HepG2 (cell line): ENCODE measurements at regions not wholly inside any gene's neighbourhood (a gene's known extent, or its start where the extent isn't known, plus 50 kb on each side); places are given as distances from the start of the nearest gene placed in this dataset.

Experiments used
- ATAC-seq: fragments of 200-7000 bp; cut with Tn5 transposase; 3 replicates; pipeline ENCODE4 v1.9.1; 2020; ENCODE audit warnings: mild to moderate bottlenecking, moderate library complexity
- BruUV-seq: library from RNA; stranded (reverse); fragments of 400-500 nt; replicated peaks from 2 replicates; lab custom pipeline; 2021; lab: Mats Ljungman, UMichigan
- CTCF ChIA-PET: fragments of 300-600 bp; formaldehyde crosslinking; extraction: SDS; loops from one replicate; lab custom pipeline; 2021; ENCODE audit warnings: low total read pairs, inconsistent platforms, low intra/inter-chr PET ratio; lab: Yijun Ruan, JAX
- POLR2A ChIA-PET: fragments of 350-600 bp; sonication (Branson Sonifier 250); formaldehyde crosslinking; loops from one replicate; lab custom pipeline; 2020; ENCODE audit warnings: antibody characterized with exemption, inconsistent platforms; lab: Yijun Ruan, JAX
- DNase-seq: peaks from one replicate; pipeline ENCODE4 v3.0.0-alpha.2; 2015; ENCODE audit warnings: low spot score
- FAIRE-seq: peaks from 3 replicates; lab custom pipeline; 2011; peaks lifted over from hg19 to GRCh38; lab: Jason Lieb, UNC
- H2AFZ ChIP-seq: one replicate; pipeline ENCODE4 v1.6.1; 2011; ENCODE audit warnings: low read length, inconsistent platforms
- H3K27ac ChIP-seq: fragments of 300-600 bp; 3 replicates; pipeline ENCODE4 v1.8.0; 2011; ENCODE audit warnings: mixed run types, mild to moderate bottlenecking, mixed read lengths, low read length, inconsistent platforms; ENCODE audit not compliant: insufficient read depth; ENCODE audit errors: extremely low read length
- H3K27me3 ChIP-seq, 2 experiments: fragments of 200-600 bp in 1 of 2; 2 replicates in 1 of 2; 3 replicates in 1 of 2; pipeline versions ENCODE4 v1.6.0 to v1.8.0; 2011; ENCODE audit warnings: low read length in 2 of 2, mild to moderate bottlenecking in 2 of 2, moderate library complexity in 2 of 2, inconsistent platforms in 1 of 2; ENCODE audit not compliant: insufficient read depth in 2 of 2, control insufficient read depth in 1 of 2
- H3K36me3 ChIP-seq, 2 experiments: fragments of 200-600 bp in 1 of 2; replicated peaks in 1 of 2; 2 replicates in 1 of 2; 3 replicates in 1 of 2; pipeline versions ENCODE4 v1.5.1 to v1.8.0; 2011; ENCODE audit warnings: low read length in 2 of 2, inconsistent platforms in 1 of 2; ENCODE audit not compliant: insufficient read depth in 2 of 2, control insufficient read depth in 1 of 2
- H3K4me1 ChIP-seq: 2 replicates; pipeline ENCODE4 v1.5.1; 2012; ENCODE audit warnings: low read length, inconsistent platforms; ENCODE audit not compliant: insufficient read depth
- H3K4me2 ChIP-seq: 2 replicates; pipeline ENCODE4 v1.6.0; 2011; ENCODE audit warnings: low read depth, low read length, inconsistent platforms
- H3K4me3 ChIP-seq, 3 experiments: fragments of 200-600 bp in 1 of 3; sonication (generic), shearing (Covaris generic) in 1 of 3; replicated peaks in 1 of 3; 2 replicates each; pipeline ENCODE4 v1.5.1; 2011 to 2016; ENCODE audit warnings: low read length in 3 of 3, inconsistent platforms in 2 of 3, low read depth in 2 of 3, mild to moderate bottlenecking in 2 of 3, control low read depth in 1 of 3, mixed read lengths in 1 of 3; ENCODE audit not compliant: insufficient read depth in 1 of 3
- H3K79me2 ChIP-seq: one replicate; pipeline ENCODE4 v1.6.1; 2011; ENCODE audit warnings: low read length, inconsistent platforms; ENCODE audit not compliant: insufficient read depth
- H3K9ac ChIP-seq: 2 replicates; pipeline ENCODE4 v1.6.0; 2011; ENCODE audit warnings: mild to moderate bottlenecking, low read depth, low read length, inconsistent platforms; ENCODE audit not compliant: insufficient read depth
- H3K9me3 ChIP-seq: 2 replicates; pipeline ENCODE4 v1.5.1; 2012; ENCODE audit warnings: mild to moderate bottlenecking, low read length
- H4K20me1 ChIP-seq: 2 replicates; pipeline ENCODE4 v1.6.0; 2011; ENCODE audit warnings: inconsistent platforms, mild to moderate bottlenecking, low read length, moderate library complexity; ENCODE audit not compliant: insufficient read depth
- CREB3 ChIP-seq: sonication (generic); formaldehyde crosslinking; IDR thresholded peaks from 2 replicates; pipeline ENCODE4 v1.5.0; 2020; ENCODE audit warnings: missing genetic modification reagents
- E2F1 ChIP-seq: sonication (generic); formaldehyde crosslinking; IDR thresholded peaks from 2 replicates; pipeline ENCODE4 v1.5.0; 2020; ENCODE audit warnings: missing genetic modification reagents
- FOXC1 ChIP-seq: sonication (generic); formaldehyde crosslinking; IDR thresholded peaks from 2 replicates; pipeline ENCODE4 v1.8.0; 2022; ENCODE audit warnings: mild to moderate bottlenecking, missing genetic modification reagents, borderline replicate concordance
- HHEX ChIP-seq: IDR thresholded peaks from 2 replicates; pipeline ENCODE4 v1.6.1; 2016; ENCODE audit warnings: control low read depth
- HIC2 ChIP-seq: sonication (generic); formaldehyde crosslinking; IDR thresholded peaks from 2 replicates; pipeline ENCODE4 v1.9.0; 2022; ENCODE audit warnings: low read depth, missing genetic modification reagents
- KDM3A ChIP-seq: IDR thresholded peaks from 2 replicates; pipeline ENCODE4 v1.6.1; 2018; ENCODE audit warnings: low read depth, missing compliant biosample characterization
- NFIB ChIP-seq: sonication (generic); formaldehyde crosslinking; IDR thresholded peaks from 2 replicates; pipeline ENCODE4 v1.9.0; 2021; ENCODE audit warnings: missing genetic modification reagents, mild to moderate bottlenecking, borderline replicate concordance
- RARA ChIP-seq: IDR thresholded peaks from 2 replicates; pipeline ENCODE4 v1.6.1; 2016; ENCODE audit warnings: missing genetic modification reagents, missing compliant biosample characterization
- SAP130 ChIP-seq: IDR thresholded peaks from 2 replicates; pipeline ENCODE4 v1.6.1; 2016; ENCODE audit warnings: low read depth
- SIN3A ChIP-seq: IDR thresholded peaks from 2 replicates; pipeline ENCODE4 v1.6.1; 2011; ENCODE audit warnings: low read depth, mild to moderate bottlenecking, control low read depth, low read length, borderline replicate concordance
- TBX2 ChIP-seq: sonication (generic); formaldehyde crosslinking; IDR thresholded peaks from 2 replicates; pipeline ENCODE4 v1.5.0; 2020; ENCODE audit warnings: missing genetic modification reagents, mild to moderate bottlenecking, borderline replicate concordance
- ZNF335 ChIP-seq: sonication (generic); formaldehyde crosslinking; IDR thresholded peaks from 2 replicates; pipeline ENCODE4 v1.4.0; 2020; ENCODE audit warnings: missing genetic modification reagents
- ZNF33B ChIP-seq: sonication (generic); formaldehyde crosslinking; IDR thresholded peaks from 2 replicates; pipeline ENCODE4 v1.5.1; 2020; ENCODE audit warnings: mild to moderate bottlenecking, missing genetic modification reagents
- ZNF44 ChIP-seq: sonication (generic); formaldehyde crosslinking; IDR thresholded peaks from 2 replicates; pipeline ENCODE4 v1.5.1; 2020; ENCODE audit warnings: mild to moderate bottlenecking, missing genetic modification reagents
- ZNF609 ChIP-seq: sonication (generic); formaldehyde crosslinking; IDR thresholded peaks from 2 replicates; pipeline ENCODE4 v1.4.0; 2020; ENCODE audit warnings: mild to moderate bottlenecking, missing genetic modification reagents, borderline replicate concordance
- ZNF891 ChIP-seq: sonication (generic); formaldehyde crosslinking; IDR thresholded peaks from 2 replicates; pipeline ENCODE4 v1.5.0; 2020; ENCODE audit warnings: mild to moderate bottlenecking, missing genetic modification reagents
- ZSCAN22 ChIP-seq: sonication (generic); formaldehyde crosslinking; IDR thresholded peaks from 2 replicates; pipeline ENCODE4 v1.4.0; 2020; ENCODE audit warnings: mild to moderate bottlenecking, missing genetic modification reagents
- whole genome bisulfite sequencing: methylation state at CpG from one replicate; pipeline ENCODE4 v1.1.6; 2017; ENCODE audit warnings: low lambda C conversion rate; 5-methylcytosine and 5-hydroxymethylcytosine counted together
- in situ Hi-C: cut with HindIII; loops from 2 replicates; pipeline ENCODE4 v1.10.0; 2017; ENCODE audit warnings: low pct_unique_long_range_greater_than_20kb; ENCODE audit not compliant: extremely low pct_ligation_motif_present
- intact Hi-C: fragments of 100-400 bp; cut with micrococcal nuclease; formaldehyde crosslinking; loops from one replicate; pipeline ENCODE4 v1.10.0; 2022; ENCODE audit not compliant: unreplicated experiment
- TF ChIP-seq, protein P1 (sequence below): sonication (generic); formaldehyde crosslinking; IDR thresholded peaks from 2 replicates; pipeline ENCODE4 v1.5.0; 2020; ENCODE audit warnings: missing genetic modification reagents

- ATAC-seq (no peak), DNase-seq (no peak), FAIRE-seq (no peak)
- H3K27me3 ChIP-seq, result no peaks in the 10 kb centered on the region
- no peak overlapping the region for H3K27ac ChIP-seq
- ChIA-PET POLR2A (no interaction called here), CTCF (no interaction called here)
- intact Hi-C loops, result no loop called here
- H2AFZ ChIP-seq, result no peak overlapping the region
- 17% methylated on average over 3 of the region's 3 CpGs for WGBS
- H4K20me1 ChIP-seq, result no peaks in the 10 kb centered on the region
- in situ Hi-C loops, result no loop called here
- no TSS peak for BruUV-seq
- H3K9me3 ChIP-seq, result no peaks in the 10 kb centered on the region
- no peaks in the 10 kb centered on the region for H3K79me2 ChIP-seq
- H3K36me3 ChIP-seq, result no peaks in the 10 kb centered on the region
- no peaks in the 10 kb centered on the region for H3K4me1 ChIP-seq
- H3K9ac ChIP-seq, result no peak overlapping the region
- no peak overlapping the region for H3K4me3 ChIP-seq
- H3K4me2 ChIP-seq, result no peak overlapping the region
- TF ChIP-seq RARA (CRISPR knock-in tag), result no peak
- TF ChIP-seq ZNF609 (CRISPR knock-in tag), result no peak
- no peak for TF ChIP-seq ZNF33B (CRISPR knock-in tag)
- TF ChIP-seq NFIB (CRISPR knock-in tag), result no peak
- TF ChIP-seq E2F1, result no peak
- TF ChIP-seq HHEX (CRISPR knock-in tag), result no peak
- TF ChIP-seq HIC2 (CRISPR knock-in tag), result no peak
- no peak for TF ChIP-seq KDM3A (CRISPR knock-in tag)
- no peak for TF ChIP-seq ZSCAN22 (CRISPR knock-in tag)
- TF ChIP-seq, protein P1, sequence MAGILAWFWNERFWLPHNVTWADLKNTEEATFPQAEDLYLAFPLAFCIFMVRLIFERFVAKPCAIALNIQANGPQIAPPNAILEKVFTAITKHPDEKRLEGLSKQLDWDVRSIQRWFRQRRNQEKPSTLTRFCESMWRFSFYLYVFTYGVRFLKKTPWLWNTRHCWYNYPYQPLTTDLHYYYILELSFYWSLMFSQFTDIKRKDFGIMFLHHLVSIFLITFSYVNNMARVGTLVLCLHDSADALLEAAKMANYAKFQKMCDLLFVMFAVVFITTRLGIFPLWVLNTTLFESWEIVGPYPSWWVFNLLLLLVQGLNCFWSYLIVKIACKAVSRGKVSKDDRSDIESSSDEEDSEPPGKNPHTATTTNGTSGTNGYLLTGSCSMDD (CRISPR knock-in tag), result no peak
- TF ChIP-seq ZNF335, result no peak
- no peak for TF ChIP-seq SAP130 (CRISPR knock-in tag)
- no peak for TF ChIP-seq FOXC1 (CRISPR knock-in tag)
- TF ChIP-seq CREB3 (CRISPR knock-in tag), result no peak
- no peak for TF ChIP-seq TBX2 (CRISPR knock-in tag)
- TF ChIP-seq ZNF891 (CRISPR knock-in tag), result no peak
- TF ChIP-seq SIN3A, result no peak
- TF ChIP-seq ZNF44 (CRISPR knock-in tag), result no peak
These were observed 279.0 kb downstream of the MAFB start for GRCh38 chr20:40410028-40410427.
